ENCODE measurements at regions not wholly inside any gene's neighbourhood (a gene's known extent, or its start where the extent isn't known, plus 50 kb on each side); places are given as distances from the start of the nearest gene placed in this dataset.
A peak's percentile ranks its signal among the peaks of the same experiment; 100 is the strongest.

DNA sequence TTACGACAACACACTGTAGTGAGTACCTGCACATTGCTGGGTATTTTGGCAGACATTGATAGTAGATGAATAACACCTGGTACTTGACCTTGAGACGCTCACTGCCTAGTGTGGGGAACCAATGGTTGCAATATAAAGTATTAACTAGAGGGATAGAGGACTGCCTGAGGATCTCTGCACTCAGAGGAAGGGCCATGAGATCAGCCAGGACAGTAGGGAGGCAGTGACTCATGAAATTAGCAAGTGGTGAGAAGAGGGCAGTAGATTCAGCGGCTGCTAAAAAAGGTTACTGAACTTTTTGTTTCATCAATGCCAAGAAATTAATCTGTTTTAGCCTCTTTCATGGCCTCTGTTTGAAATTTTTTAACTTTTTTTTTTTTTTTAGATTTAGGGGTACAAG lies 250.8 kb upstream of the TCF4 start:
- DNase-seq, result peak; percentile 72

DNA sequence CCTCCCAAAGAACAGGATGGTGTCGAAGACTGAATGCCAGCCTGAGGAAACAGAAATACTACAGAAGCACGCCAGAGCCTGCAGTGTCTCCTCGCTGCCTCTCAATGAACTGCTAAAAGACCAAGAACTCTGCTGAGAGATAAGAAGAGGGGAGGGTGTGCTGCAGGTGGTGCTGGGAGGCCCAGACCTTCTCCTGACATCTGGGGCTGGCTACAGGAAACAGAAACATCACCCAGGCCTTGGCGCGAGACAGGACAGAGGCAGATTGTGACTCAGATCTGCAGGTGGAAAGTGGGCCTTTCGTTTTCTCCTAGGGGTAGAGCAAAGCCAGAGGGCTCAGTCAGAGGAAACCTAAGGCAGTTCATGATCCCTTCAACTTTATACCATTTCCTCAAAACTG lies 250.3 kb upstream of the TCF4 start:
- DNase-seq, result no peak

DNA sequence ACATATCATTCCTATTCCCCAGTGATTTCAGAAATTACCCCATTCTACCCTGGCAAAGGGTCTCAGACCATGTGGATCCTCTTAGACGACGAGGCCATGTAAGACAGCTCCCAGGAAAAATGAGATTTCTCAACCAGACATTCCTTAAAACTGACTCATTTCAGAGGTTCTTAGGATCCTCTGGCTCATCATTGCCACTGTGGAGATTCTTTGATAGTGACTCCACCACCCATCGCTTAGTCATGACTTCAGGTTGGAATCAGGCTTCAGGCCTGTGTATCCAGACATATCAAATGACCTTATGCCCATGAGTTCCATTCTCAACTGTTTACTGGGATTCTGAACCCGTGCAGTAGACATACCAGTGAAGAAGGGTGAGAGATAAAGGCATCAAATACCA lies 245.6 kb upstream of the TCF4 start:
- peak; percentile 100 for DNase-seq

DNA sequence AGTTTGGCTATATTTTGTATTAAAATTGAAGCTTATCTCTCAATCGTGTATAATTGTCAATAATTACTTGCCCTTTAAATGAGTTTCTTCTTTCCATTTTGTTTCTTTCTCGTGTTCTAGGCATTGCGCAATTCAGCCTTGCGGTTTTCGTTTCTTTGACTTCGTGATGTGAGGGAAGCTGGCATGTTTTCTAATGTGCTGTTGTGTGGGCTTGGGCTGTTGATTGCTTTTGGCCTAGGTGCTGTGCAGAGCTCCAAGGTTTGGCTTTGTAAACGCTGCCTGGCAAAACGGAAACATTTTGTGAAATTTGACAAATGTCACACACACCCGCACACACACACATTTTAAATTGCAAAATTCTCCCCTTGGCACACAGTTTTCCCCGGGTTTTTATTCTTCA lies 242.6 kb upstream of the TCF4 start:
- DNase-seq, result no peak

DNA sequence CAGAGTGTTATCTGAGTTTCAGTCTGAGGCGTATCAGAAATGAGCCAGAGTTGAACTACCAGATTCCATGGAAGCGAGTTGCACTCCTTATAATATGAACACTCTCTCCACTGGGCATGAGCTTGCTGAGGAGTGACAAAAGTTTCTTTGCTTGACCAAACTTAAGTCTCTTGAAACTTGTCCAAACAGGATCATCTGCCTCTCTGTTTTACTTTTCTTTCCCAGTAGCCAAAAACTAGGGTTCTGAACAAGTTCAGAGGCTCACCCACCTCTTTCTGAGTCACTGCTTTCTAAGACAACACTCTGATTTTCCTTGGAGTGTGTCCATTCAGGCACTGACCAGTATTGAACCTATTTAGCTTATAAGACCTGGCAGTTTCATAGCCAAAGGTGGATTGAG lies 233.2 kb upstream of the TCF4 start:
- DNase-seq, result peak; percentile 85

DNA sequence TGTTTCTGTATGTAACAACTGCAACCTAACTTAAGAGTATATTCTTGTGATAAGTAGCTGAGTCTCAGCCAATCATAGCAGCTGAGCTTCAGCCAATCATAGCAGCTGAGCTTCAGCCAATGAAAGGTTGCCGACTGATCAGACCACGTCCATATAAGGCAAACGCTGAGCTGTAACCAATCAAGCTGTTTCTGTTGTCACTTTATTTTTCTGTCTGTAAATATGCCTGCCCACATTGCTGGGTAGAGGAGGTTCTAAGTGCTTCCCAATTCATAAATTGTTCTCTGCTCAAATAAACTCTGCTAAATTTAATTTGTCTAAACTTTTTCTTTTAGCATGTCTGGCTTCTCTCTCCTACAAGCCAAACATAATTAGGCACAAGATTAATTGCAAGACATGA lies 231.5 kb upstream of the TCF4 start:
- no peak for DNase-seq

DNA sequence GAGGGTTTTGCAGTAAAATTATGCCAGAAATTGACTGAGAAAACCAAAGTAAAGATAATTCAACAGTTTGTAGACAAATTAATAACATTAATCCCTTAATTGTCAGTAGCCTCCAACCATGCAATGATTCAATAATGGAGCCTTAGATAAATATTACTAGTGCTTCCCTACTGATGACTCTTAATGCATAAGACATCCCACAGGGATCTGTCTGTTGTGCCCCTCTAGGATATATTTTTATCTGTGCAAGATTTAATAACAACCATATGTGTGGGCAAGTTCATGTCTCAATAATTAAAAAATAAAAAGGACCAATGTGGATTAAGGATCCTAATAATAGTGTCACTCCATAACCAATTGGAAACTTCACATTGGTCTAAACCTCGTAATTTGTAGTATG lies 230.3 kb upstream of the TCF4 start:
- peak; percentile 54 for DNase-seq

DNA sequence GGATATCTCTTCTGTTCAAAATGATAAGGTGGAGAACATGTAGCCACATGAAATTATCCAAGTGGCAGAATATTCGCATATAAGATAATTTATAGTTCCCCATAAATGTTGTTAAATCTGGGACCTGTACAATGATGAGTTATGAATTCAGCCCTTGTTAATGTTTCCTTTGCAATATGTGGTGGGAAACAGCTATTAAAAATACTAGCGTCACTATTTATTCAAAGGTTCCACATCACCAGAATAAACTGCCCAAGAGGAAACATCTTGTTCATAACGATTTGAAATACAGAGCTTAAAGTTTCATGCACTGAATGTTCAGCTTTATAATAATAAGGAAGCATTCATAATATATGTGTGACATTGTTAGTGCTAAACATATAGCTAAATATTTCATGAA lies 223.9 kb upstream of the TCF4 start:
- no peak for DNase-seq

DNA sequence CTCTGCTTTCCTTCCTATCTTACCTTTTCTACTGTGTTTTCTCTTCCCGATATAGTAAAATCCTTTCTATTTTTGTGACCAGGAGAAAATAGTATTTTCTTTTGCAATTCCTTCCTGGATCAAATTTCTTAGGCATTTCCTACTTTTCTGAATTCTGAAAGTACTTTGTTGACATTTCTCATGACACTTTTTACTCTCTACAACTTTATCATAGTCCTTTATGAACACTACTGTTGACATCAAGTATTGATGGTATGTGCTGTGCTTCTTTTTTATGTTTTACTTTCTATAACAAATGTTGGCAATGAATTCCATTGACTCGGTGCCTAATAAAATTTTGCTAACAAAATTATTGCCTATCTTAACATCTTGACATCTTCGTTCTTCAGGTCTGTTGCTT lies 217.7 kb upstream of the TCF4 start:
- DNase-seq, result peak; percentile 61

DNA sequence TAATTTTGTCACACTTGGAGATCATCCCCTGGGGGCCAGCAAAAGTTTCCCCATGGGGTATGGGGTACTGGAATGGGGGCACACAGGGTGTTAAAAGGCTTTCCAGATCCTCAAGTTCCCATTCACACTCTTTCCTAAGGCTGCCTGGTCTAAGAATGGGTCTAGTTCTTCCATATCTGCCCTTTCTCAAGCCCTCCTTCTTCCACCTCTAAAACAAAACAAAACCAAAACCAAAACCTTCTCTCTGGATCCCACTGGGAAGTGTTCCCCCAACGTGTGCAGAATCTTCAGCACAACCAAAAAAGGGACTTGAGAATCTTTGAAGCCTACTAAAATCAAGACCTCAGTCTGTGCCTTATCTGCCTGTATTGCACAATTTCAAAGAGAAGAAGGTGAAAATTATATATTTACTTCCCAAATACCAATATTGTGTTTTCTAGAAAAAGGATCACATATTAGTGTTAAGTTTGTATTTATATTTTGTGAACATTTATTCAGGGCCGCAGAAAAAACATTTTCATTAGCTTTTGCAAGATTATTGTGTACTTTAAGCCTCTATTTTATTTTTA lies 207.2 kb upstream of the TCF4 start:
- DNase-seq, result no peak

DNA sequence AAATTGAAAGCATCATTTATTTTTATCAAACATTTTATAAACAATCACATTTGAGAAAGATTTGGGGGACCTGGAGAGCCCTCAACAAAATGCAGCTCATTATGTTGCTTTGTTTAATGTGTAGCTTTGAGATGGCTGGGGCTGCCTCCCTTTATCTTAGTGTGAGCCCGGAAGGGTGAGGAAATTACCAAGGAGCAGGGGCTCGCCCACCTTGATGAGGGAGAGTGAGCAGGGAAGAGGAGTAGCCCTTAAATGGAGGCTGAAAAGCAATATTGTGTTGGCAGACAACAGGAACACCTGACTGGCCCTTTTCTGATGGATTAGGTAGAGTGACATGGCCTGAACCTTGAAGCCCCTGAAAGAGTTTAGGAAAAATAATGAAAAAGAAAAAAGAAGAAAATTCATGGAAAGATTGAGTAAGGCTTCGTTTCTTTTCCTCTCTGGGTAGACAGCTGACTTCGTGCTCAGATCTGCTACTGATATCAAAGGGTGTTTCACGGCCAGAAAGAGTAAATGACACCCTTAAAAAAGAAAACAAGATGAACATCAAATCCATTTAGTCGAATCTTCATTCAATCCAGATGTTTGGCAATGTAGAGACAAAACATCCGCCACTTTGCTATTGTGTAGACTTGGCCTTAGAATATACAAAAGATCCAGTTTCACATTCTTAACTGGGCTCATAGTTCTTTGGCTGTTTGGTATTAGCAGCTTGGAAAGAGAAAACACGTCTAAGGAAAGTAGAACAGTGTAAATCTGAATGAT lies 206.5 kb upstream of the TCF4 start:
- peak; percentile 48 for DNase-seq

DNA sequence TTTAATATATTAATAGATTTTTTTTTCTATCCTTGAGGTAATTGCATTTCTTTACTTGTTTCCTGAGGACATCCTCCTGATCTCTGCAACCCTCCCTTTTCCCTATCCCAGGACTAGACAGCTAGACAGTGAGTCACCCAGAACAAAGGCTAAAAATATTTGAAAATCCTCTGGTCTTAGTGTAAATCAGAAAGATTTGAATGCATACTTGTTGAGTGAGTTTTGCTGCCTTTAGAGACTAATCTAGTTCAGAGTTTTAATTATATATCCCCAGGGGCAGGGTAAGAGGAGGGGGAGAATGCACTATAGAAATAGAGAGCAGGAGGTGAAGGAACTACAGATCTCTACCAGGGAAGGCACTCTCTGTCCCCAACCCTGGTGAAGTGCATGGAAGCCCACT lies 202.3 kb upstream of the TCF4 start:
- DNase-seq, result peak; percentile 99

DNA sequence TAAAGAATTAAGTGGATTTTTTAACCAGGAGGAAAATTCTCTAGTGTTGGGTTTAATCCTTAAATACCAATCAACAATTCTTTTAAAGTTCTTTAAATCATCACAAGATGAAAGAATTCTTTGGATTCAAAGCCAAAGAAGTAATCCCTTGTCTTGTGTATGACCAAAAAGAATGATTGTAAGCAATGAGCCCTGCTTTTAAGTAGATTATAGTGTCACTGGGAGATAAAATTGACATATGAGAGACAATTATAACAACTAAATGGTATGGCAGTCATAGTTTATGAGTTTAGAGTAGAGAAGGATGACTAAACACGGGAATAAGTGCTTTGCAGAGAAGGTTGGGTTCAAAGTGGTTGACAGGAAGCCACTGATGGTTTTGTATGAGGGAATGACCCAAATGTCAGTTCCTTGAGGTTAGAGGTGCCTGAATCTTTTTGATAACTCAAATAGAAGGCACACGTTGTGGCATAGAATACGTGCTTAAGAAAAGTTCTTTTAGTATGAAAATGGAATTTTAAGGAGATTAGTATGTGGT lies 199.6 kb upstream of the TCF4 start:
- no peak for DNase-seq

DNA sequence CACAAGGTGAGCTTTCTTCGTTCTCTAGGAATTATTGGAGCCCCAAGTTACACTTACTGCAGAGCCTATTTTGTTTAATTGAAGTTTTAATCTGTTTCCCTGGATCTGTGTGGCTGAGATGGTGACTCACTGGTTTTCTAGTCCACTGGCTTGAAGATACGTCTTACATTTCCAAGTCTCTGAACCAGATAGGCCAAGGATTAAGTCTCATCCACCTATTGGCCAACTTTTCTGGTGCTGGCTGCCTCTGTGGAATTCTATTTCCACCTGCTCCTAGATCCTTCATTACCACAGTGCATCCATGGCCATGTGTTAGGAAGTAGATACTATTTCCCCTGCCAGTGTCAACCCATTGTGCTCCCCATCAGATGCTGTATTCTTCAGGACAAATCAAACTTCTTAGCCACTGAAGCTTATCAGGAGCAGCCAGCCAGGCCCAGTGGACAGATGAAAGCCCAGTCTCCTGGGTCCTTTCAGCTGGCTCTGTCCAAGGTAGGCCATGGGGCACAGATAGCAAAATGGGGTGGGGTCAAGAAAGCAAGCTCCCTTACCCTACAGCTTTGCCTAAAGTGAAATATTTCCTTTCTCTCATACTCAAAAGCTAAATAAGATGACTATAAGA lies 198.8 kb upstream of the TCF4 start:
- no peak for DNase-seq

DNA sequence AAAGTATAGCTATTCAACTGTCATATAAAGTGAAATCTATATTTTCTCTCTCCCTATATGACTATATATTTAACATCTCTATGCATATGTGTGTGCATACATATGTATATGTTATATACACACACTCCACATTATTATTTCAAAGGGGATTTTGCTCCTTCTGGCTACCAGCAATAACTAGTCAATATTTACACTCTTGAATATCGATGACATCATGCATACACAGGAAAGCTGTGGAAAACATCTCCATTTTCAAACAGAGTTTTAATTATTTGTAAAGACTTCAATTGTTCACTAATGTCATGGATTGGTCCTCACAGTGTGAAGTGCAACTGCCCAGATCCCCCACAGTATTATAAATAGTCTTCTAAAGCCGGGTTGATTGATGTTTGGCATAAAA lies 195.9 kb upstream of the TCF4 start:
- DNase-seq, result no peak

DNA sequence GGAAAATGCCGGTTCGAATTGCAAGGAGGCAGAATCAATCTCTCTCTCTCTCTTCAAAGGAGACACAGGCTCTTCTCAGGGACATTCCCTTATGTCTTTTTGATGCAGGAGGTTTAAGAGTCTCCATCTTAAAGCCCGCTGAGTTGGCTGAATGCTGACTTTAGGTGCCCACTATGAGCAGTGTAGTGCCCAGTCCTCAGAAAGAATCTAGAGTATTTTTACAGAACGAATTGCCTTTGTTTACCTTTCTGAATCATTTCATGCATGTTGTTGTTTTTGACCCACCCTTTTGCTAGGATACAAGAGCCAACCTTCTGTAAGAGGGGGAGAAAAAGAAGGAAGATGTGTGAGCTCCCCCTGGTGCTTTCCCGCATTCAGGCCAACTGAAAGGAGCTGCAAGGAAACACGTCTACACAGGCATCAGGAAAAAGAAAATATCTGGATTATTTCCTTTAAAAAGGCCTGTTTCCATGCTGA lies 193.5 kb upstream of the TCF4 start:
- DNase-seq, result peak; percentile 83

DNA sequence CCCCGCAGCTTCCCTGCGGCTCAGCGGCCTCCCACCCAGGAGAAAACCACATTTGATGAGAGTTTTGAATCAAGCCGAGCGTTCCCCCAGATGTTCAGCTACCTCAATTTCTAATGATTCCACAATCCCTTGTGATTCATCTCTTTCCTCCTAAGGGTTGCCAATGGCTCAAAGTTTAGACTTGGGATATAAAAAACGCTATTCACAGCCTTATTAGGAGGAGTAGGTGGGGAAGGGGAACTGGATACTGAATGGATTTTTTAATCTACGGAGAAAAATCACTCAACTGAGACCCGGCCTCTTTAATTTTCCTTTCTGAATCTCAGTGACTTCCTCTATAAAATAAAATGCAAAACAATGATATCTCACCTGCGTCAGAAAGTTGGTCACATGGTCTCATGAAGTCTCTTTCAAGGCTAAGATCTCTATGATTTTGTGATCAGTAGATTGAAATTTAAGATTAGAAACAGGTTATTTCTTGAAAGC lies 192.6 kb upstream of the TCF4 start:
- peak; percentile 39 for DNase-seq

DNA sequence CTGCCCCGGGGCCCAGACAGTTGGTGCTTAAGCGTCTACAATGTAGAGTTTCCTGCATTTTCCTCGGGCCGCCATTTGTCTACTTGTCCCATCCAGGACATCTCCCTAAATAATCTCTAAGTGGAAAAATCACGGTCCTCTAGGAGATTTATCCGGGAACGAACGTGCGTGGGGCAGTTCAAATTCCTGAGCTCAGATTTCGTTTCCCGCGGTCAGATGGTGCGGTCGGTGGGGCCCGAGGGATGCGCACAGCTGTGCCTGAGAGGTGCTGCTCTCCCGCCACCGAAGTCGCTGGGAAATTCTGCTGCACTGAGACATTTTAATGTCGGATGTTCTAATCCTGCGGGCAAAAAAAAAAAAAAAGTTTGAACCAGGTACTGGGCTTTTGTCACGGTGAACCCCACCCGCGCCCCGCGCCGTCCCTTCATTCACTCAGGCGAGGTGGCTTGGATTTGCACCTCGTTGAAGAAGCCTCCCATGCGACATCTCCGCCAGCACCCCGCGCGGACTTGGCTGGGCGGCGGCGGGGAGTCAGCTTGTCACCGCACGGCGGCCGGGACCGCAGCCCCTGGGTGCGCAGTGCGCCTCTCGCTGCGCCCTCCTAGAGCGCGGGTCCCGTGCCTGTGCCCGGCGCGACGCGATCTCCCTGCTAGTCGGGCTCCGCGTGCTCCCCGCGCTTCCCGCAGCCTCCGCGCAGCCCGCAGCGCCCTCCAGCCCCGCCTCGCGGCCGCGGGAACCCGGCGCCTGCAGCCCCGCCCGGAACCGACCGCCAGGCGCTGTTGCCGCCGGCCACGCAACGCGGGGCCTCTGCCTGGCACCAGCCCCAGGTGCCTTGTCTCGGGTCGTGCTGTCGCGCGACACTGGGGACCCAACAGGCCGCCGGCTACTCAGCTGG lies 191.9 kb upstream of the TCF4 start:
- DNase-seq, result peak; percentile 48

DNA sequence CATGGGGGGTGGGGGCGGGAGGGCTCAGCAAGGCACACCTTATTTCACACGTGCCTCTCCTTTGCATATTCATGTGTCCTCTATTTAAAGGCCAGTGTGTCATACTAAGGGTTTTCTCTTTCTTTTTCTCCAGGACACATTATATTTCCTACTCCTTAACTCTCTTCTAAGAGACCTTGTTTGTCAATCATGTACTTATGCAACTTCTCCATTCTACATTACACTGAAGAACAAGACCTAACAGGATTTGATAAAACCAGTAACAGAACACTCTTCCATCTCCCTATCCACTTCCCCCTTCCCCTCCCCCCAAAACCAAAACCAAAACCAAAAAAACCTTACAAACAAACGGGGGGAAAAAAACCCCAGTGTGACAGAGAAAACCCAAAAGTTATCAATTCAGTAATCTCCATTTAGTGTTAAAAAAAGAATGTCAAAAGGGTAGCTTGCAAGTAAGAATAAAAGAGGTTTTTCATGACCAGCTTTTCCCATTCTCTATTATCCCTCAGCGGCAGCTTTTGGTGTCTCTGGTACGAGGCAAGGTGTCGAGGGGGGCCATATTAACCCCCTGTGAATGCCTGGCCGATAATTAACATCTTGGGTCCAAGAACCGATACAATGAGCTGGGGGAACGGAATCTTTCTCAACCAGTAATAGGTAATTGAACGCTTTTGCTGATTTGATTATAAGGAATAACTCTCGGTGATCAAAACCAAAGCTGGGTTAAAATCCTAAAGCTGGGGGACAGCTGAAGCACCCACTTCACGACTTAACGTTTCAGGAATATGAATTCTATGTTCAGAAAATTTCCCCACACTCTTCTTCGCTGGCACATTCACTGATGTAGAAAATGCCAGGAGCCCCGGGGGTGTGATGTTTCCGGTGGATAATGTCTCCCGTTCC lies 191.0 kb upstream of the TCF4 start:
- DNase-seq, result no peak

DNA sequence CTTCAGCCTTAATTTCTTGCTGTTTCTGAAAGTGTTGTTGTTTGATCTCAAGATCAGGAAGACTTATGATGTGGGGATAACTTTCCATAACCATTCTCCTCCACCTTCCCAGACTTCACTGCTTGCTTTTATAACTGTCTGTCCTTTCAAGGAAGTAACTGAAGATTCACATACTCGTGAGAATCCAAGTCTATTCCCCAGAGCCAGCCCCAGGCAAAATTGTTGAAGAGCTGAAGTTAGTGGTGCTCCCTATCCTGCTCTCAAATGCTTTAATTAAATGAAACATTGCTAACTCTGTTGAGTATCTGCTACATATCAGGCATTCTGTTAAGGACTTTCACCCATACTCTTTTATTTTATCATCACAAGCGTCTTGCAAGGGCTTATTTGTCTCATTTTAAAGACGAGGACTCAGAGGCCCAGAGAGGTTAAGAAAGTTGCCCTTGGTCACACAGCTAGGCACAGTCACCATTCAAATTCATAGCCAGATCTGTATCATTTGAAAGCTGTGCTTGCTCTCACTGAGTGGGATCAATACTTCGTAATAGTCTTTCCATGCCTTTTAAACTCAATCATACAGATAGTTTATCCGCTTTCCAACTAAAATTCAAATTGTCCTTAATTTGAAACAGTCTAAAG lies 189.8 kb upstream of the TCF4 start:
- DNase-seq, result no peak

DNA sequence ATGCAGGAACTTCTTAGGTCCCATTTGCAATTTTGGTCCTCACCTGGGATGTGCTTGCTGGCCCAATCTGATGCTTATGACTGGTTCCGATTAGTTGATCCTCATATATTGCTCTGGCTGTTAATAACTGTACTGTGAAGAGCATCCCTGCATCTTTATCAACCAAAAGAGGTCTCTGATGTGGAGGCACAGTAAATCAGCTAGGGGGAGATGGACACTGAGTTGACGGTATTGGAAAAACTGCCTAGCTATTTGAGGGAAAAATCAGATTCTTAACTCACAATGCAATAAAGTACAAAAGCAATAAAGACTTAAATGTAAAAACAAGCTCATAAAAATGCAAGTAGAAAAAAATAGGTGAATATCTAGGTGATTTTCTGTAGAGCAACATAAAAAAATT lies 188.0 kb upstream of the TCF4 start:
- DNase-seq, result no peak

All from fibroblast of skin of back (primary cell).